ENCODE measurements at regions not wholly inside any gene's neighbourhood (a gene's known extent, or its start where the extent isn't known, plus 50 kb on each side); places are given as distances from the start of the nearest gene placed in this dataset.

DNA sequence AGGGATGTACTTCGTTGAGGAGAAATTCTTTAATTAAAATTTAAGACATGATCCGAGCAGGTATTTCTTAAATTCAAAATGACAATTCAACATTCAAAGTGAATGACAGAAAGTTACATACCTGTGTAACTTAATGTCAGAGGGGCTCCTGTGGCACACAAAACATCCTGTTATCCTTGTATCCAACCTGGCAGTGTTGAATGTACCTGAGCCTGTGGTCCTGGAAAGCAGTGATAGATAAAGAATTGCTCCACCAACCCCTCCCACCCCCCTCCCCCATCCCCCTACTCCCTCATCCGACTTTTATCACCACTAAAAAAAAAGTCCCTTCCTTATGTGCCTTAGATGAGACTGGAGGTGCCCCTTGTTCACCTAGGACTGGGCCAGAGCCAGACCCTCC lies 119.4 kb upstream of the ADCY1 start:
- H3K79me1 ChIP-seq (ENCODE audit: low read depth in 1 of 2, low read length in 2 of 2) = no peaks in the 10 kb centered on the region
- no peak overlapping the region for H2BK120ac ChIP-seq (ENCODE audit: low read depth, low read length)
- H3K4me3 ChIP-seq (ENCODE audit: insufficient read depth, low read depth, low read length) = no peak overlapping the region
- no peaks in the 10 kb centered on the region for H3K9me1 ChIP-seq (ENCODE audit: insufficient read depth, low read length)
- H2BK15ac ChIP-seq (ENCODE audit: low read depth, low read length) = no peak overlapping the region
- dilution Hi-C loops (cut with HindIII; ENCODE audit: low sequenced_read_pairs, unreplicated experiment) (no loop called here), in situ Hi-C loops (cut with MboI; ENCODE audit: low sequenced_read_pairs) (no loop called here), intact Hi-C loops (cut with micrococcal nuclease) (no loop called here)
- no peak overlapping the region for H2AK5ac ChIP-seq (ENCODE audit: low read depth, low read length)
- no peak overlapping the region for H2AFZ ChIP-seq (replicated peaks; ENCODE audit: low read length, poor library complexity)
- no peak overlapping the region for H3K27ac ChIP-seq (ENCODE audit: insufficient read depth, low read length)
- no peaks in the 10 kb centered on the region for H3K9me3 ChIP-seq (ENCODE audit: control insufficient read depth, insufficient read depth, low read length)
- no peak overlapping the region for H2AK9ac ChIP-seq (replicated peaks; ENCODE audit: low read depth, low read length, poor library complexity)
- WGBS, 2 experiments (ENCODE audit: extremely low coverage in 2 of 2, insufficient read length in 1 of 2) = no CpG with 5 or more reads among the region's 3 CpGs
- H3K56ac ChIP-seq (ENCODE audit: extremely low read depth, insufficient read depth, low read length) = no peak overlapping the region
- no peak overlapping the region for H4K91ac ChIP-seq (ENCODE audit: insufficient read depth, low read depth, low read length)
- no peak for ATAC-seq (ENCODE audit: low read depth)
- no peaks in the 10 kb centered on the region for H4K20me1 ChIP-seq (ENCODE audit: insufficient read depth, low read length)
- no peak overlapping the region for H3K18ac ChIP-seq (ENCODE audit: low read depth, low read length)
- H3K36me3 ChIP-seq (ENCODE audit: control insufficient read depth, insufficient read depth, low read length) = no peaks in the 10 kb centered on the region
- no peak overlapping the region for H2BK5ac ChIP-seq (ENCODE audit: low read depth, low read length, poor library complexity, severe bottlenecking)
- no peak overlapping the region for H3K9ac ChIP-seq (ENCODE audit: low read depth, low read length)
- no peak overlapping the region for H3K23ac ChIP-seq (ENCODE audit: low read depth, low read length)
- no peak overlapping the region for H3K4ac ChIP-seq (ENCODE audit: low read depth, low read length)
- H3K4me2 ChIP-seq (ENCODE audit: low read depth, low read length) = no peak overlapping the region
- no peak overlapping the region for H2BK20ac ChIP-seq (ENCODE audit: low read depth, low read length)
- H3K14ac ChIP-seq (replicated peaks; ENCODE audit: low read depth, low read length) = no peak overlapping the region
- ChIA-PET CTCF (interaction anchor here (0.6 kb wide), 1 partner anchor 742 kb away, joined by 3 read pairs; no protein-coding TSS in a partner anchor), POLR2A (ENCODE audit: unreplicated experiment) (no interaction called here)
- H3K4me1 ChIP-seq (ENCODE audit: control insufficient read depth, insufficient read depth, low read length) = no peaks in the 10 kb centered on the region
- H4K5ac ChIP-seq (ENCODE audit: low read depth, low read length) = no peak overlapping the region
- peaks cover 3% of the 10 kb centered on the region; the same call in 1 of the 2 replicates for H3K27me3 ChIP-seq (ENCODE audit: control insufficient read depth, insufficient read depth, low read length)
- DNase-seq = no peak
- BruUV-seq (replicated peaks) = no TSS peak
- TF ChIP-seq MAZ (IDR thresholded peaks at IDR 0.05; ENCODE audit: borderline replicate concordance, low read depth, low read length) (no peak), BHLHE40 (IDR thresholded peaks at IDR 0.05; ENCODE audit: low read depth, low read length) (no peak), CEBPB (IDR thresholded peaks at IDR 0.05; ENCODE audit: low read depth, low read length) (no peak), FOS (IDR thresholded peaks at IDR 0.05; ENCODE audit: low read depth, low read length) (no peak), MXI1 (IDR thresholded peaks at IDR 0.05; ENCODE audit: borderline replicate concordance, low read depth, low read length) (no peak), CHD1 (IDR thresholded peaks at IDR 0.05; ENCODE audit: low read depth, low read length) (no peak), RFX5 (IDR thresholded peaks at IDR 0.05; ENCODE audit: low read depth, low read length) (no peak), POLR2A (IDR thresholded peaks at IDR 0.05; ENCODE audit: low read depth, low read length) (no peak)
- TF ChIP-seq, protein P1, sequence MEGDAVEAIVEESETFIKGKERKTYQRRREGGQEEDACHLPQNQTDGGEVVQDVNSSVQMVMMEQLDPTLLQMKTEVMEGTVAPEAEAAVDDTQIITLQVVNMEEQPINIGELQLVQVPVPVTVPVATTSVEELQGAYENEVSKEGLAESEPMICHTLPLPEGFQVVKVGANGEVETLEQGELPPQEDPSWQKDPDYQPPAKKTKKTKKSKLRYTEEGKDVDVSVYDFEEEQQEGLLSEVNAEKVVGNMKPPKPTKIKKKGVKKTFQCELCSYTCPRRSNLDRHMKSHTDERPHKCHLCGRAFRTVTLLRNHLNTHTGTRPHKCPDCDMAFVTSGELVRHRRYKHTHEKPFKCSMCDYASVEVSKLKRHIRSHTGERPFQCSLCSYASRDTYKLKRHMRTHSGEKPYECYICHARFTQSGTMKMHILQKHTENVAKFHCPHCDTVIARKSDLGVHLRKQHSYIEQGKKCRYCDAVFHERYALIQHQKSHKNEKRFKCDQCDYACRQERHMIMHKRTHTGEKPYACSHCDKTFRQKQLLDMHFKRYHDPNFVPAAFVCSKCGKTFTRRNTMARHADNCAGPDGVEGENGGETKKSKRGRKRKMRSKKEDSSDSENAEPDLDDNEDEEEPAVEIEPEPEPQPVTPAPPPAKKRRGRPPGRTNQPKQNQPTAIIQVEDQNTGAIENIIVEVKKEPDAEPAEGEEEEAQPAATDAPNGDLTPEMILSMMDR (conservative IDR thresholded peaks at IDR 0.05; ENCODE audit: low read depth, low read length) = no peak
- TF ChIP-seq, protein P2, sequence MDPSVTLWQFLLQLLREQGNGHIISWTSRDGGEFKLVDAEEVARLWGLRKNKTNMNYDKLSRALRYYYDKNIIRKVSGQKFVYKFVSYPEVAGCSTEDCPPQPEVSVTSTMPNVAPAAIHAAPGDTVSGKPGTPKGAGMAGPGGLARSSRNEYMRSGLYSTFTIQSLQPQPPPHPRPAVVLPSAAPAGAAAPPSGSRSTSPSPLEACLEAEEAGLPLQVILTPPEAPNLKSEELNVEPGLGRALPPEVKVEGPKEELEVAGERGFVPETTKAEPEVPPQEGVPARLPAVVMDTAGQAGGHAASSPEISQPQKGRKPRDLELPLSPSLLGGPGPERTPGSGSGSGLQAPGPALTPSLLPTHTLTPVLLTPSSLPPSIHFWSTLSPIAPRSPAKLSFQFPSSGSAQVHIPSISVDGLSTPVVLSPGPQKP (IDR thresholded peaks at IDR 0.05; ENCODE audit: borderline replicate concordance, low read depth, low read length) = no peak
- no peak overlapping the region for H4K8ac ChIP-seq (ENCODE audit: low read depth in 2 of 2, low read length in 2 of 2)
